GM23338 (cell line): ENCODE measurements at regions not wholly inside any gene's neighbourhood (a gene's known extent, or its start where the extent isn't known, plus 50 kb on each side); places are given as distances from the start of the nearest gene placed in this dataset.

ENCODE experiments used
- ATAC-seq: fragments of 200-7000 bp; cut with Tn5 transposase; 3 replicates; pipeline ENCODE4 v1.9.1; 2020
- DNase-seq: peaks from one replicate; pipeline ENCODE4 v3.0.0-alpha.2; 2015; ENCODE audit warnings: low spot score
- H2AFZ ChIP-seq: fragments of 200-600 bp; sonication (generic); 2 replicates; pipeline ENCODE4 v1.8.0; 2016; ENCODE audit warnings: antibody characterized with exemption, mild to moderate bottlenecking, moderate library complexity
- H3F3A ChIP-seq: fragments of 200-600 bp; sonication (generic); replicated peaks from 2 replicates; pipeline ENCODE4 v1.8.0; 2017; ENCODE audit warnings: antibody characterized with exemption, mixed run types, low read depth
- H3K27ac ChIP-seq: fragments of 200-600 bp; sonication (generic); 2 replicates; pipeline ENCODE4 v1.6.1; 2016; ENCODE audit warnings: low read depth
- H3K27me3 ChIP-seq: fragments of 200-600 bp; sonication (generic); 2 replicates; pipeline ENCODE4 v1.8.0; 2016; ENCODE audit warnings: mild to moderate bottlenecking, mixed run types, moderate library complexity; ENCODE audit not compliant: insufficient read depth
- H3K36me3 ChIP-seq: fragments of 200-600 bp; sonication (generic); 2 replicates; pipeline ENCODE4 v1.8.0; 2016; ENCODE audit warnings: mild to moderate bottlenecking; ENCODE audit not compliant: insufficient read depth
- H3K4me1 ChIP-seq: fragments of 200-600 bp; sonication (generic); 2 replicates; pipeline ENCODE4 v1.8.0; 2016; ENCODE audit warnings: mild to moderate bottlenecking, moderate library complexity; ENCODE audit not compliant: insufficient read depth
- H3K4me2 ChIP-seq: fragments of 200-600 bp; sonication (generic); 2 replicates; pipeline ENCODE4 v1.7.1; 2017; ENCODE audit warnings: mixed run types
- H3K4me3 ChIP-seq: fragments of 200-600 bp; sonication (generic); 2 replicates; pipeline ENCODE4 v1.6.1; 2016; ENCODE audit warnings: mixed run types
- H3K79me2 ChIP-seq: fragments of 200-600 bp; sonication (generic); replicated peaks from 2 replicates; pipeline ENCODE4 v1.8.0; 2017; ENCODE audit warnings: mild to moderate bottlenecking; ENCODE audit not compliant: insufficient read depth
- H3K9me2 ChIP-seq: fragments of 200-600 bp; sonication (generic); 2 replicates; pipeline ENCODE4 v1.8.0; 2017; ENCODE audit not compliant: insufficient read depth
- H4K20me1 ChIP-seq: fragments of 200-600 bp; sonication (generic); replicated peaks from 2 replicates; pipeline ENCODE4 v1.8.0; 2017; ENCODE audit warnings: mild to moderate bottlenecking; ENCODE audit not compliant: insufficient read depth
- H3K27ac Mint-ChIP-seq: 2 replicates; pipeline ENCODE4 v1.8.0; 2020; ENCODE audit warnings: inconsistent platforms, mild to moderate bottlenecking, moderate library complexity, mixed read lengths
- H3K27me3 Mint-ChIP-seq: 3 replicates; pipeline ENCODE4 v1.8.0; 2022; ENCODE audit warnings: low read depth, mild to moderate bottlenecking, moderate library complexity, mixed read lengths, inconsistent platforms; ENCODE audit not compliant: insufficient read depth, poor library complexity
- H3K36me3 Mint-ChIP-seq: 3 replicates; pipeline ENCODE4 v1.8.0; 2021; ENCODE audit warnings: low read depth, mild to moderate bottlenecking, inconsistent platforms, moderate library complexity, mixed read lengths
- H3K4me1 Mint-ChIP-seq: 3 replicates; pipeline ENCODE4 v1.8.0; 2020; ENCODE audit warnings: mild to moderate bottlenecking, inconsistent platforms, mixed read lengths
- H3K4me3 Mint-ChIP-seq: 3 replicates; pipeline ENCODE4 v1.8.0; 2021; ENCODE audit warnings: moderate library complexity, mild to moderate bottlenecking, inconsistent platforms, mixed read lengths
- H3K9me3 Mint-ChIP-seq: 3 replicates; pipeline ENCODE4 v1.8.0; 2020; ENCODE audit warnings: moderate library complexity, mild to moderate bottlenecking, inconsistent platforms, mixed read lengths
- CREB1 ChIP-seq: fragments of 250-450 bp; sonication (Bioruptor Pico); IDR thresholded peaks from 2 replicates; pipeline ENCODE4 v1.5.0; 2020; ENCODE audit warnings: low read depth, mild to moderate bottlenecking, moderate library complexity
- CTCF ChIP-seq, 2 experiments: fragments of 200-600 bp in 1 of 2; sonication (generic) in 1 of 2; conservative IDR thresholded peaks; 2 replicates each; pipeline versions ENCODE4 v1.5.1 to v1.6.1; 2016 to 2017; ENCODE audit warnings: antibody characterized with exemption in 2 of 2, low read depth in 2 of 2, mild to moderate bottlenecking in 2 of 2, moderate library complexity in 1 of 2
- ETS1 ChIP-seq: IDR thresholded peaks from 2 replicates; pipeline ENCODE4 v1.6.1; 2016; ENCODE audit warnings: antibody characterized with exemption
- EZH2 ChIP-seq: fragments of 200-600 bp; sonication (generic); IDR thresholded peaks from one replicate; pipeline ENCODE4 v1.8.0; 2017; ENCODE audit warnings: antibody characterized with exemption, mild to moderate bottlenecking, low read depth; ENCODE audit not compliant: unreplicated experiment
- EZH2phosphoT487 ChIP-seq: fragments of 200-600 bp; sonication (generic); IDR thresholded peaks from one replicate; pipeline ENCODE4 v1.8.1; 2018; ENCODE audit warnings: antibody characterized with exemption; ENCODE audit not compliant: unreplicated experiment
- JUNB ChIP-seq: IDR thresholded peaks from one replicate; pipeline ENCODE4 v1.6.1; 2016; ENCODE audit warnings: antibody characterized with exemption; ENCODE audit not compliant: unreplicated experiment
- NANOG ChIP-seq: IDR thresholded peaks from 2 replicates; pipeline ENCODE4 v1.6.1; 2016; ENCODE audit warnings: antibody characterized with exemption, borderline replicate concordance
- REST ChIP-seq: IDR thresholded peaks from one replicate; pipeline ENCODE4 v1.6.1; 2018; ENCODE audit warnings: antibody characterized with exemption; ENCODE audit not compliant: unreplicated experiment
- STAT1 ChIP-seq: IDR thresholded peaks from one replicate; pipeline ENCODE4 v1.6.1; 2016; ENCODE audit warnings: antibody characterized with exemption; ENCODE audit not compliant: unreplicated experiment
- ZNF114 ChIP-seq: fragments of 250-450 bp; sonication (Bioruptor Pico); IDR thresholded peaks from 2 replicates; pipeline ENCODE4 v1.5.0; 2020; ENCODE audit warnings: mild to moderate bottlenecking, moderate library complexity

- Mint-ChIP-seq H3K9me3 (no peaks in the 10 kb centered on the region), H3K27me3 (peaks cover 2% of the 10 kb centered on the region), H3K4me3 (no peak overlapping the region), H3K4me1 (peaks cover 4% of the 10 kb centered on the region), H3K36me3 (no peaks in the 10 kb centered on the region), H3K27ac (no peak overlapping the region)
- Histone ChIP-seq H3K4me2 (no peak overlapping the region), H3K27me3 (no peaks in the 10 kb centered on the region), H4K20me1 (no peaks in the 10 kb centered on the region), H3F3A (no peaks in the 10 kb centered on the region), H3K9me2 (no peaks in the 10 kb centered on the region), H3K4me3 (no peak overlapping the region), H2AFZ (no peak overlapping the region), H3K4me1 (no peaks in the 10 kb centered on the region; the same call in 1 of the 2 replicates), H3K79me2 (no peaks in the 10 kb centered on the region), H3K27ac (no peak overlapping the region), H3K36me3 (no peaks in the 10 kb centered on the region)
- TF ChIP-seq EZH2, result no peak
- no peak for TF ChIP-seq ZNF114 (CRISPR knock-in tag)
- no peak for TF ChIP-seq STAT1
- TF ChIP-seq CTCF (conservative IDR thresholded peaks at IDR 0.05; ENCODE audit: low read depth in 2 of 2), result no peak
- ATAC-seq, result no peak
- DNase-seq, result no peak
Observed at GRCh38 chr11:46212720-46213119, 64.7 kb upstream of the CREB3L1 start.

GRCh38 chr11:46210856-46211255, 66.6 kb upstream of the CREB3L1 start:
- Histone ChIP-seq H3K9me2 (no peaks in the 10 kb centered on the region), H3K27ac (no peak overlapping the region), H3K27me3 (no peaks in the 10 kb centered on the region), H3K36me3 (no peaks in the 10 kb centered on the region), H3K4me2 (no peak overlapping the region), H3F3A (no peaks in the 10 kb centered on the region), H2AFZ (no peak overlapping the region), H3K4me1 (no peaks in the 10 kb centered on the region; the same call in 1 of the 2 replicates), H3K4me3 (no peak overlapping the region), H4K20me1 (no peaks in the 10 kb centered on the region), H3K79me2 (no peaks in the 10 kb centered on the region)
- no peaks in the 10 kb centered on the region for H3K9me3 Mint-ChIP-seq
- H3K27ac Mint-ChIP-seq, result no peak overlapping the region
- peaks cover 2% of the 10 kb centered on the region for H3K27me3 Mint-ChIP-seq
- TF ChIP-seq JUNB, result no peak
- no peak for TF ChIP-seq STAT1
- no peak for TF ChIP-seq ETS1
- no peak for TF ChIP-seq REST
- no peak for TF ChIP-seq EZH2phosphoT487
- no peak for TF ChIP-seq NANOG
- TF ChIP-seq ZNF114 (CRISPR knock-in tag), result no peak
- TF ChIP-seq CREB1 (CRISPR knock-in tag), result no peak
- DNase-seq, result no peak
- H3K4me3 Mint-ChIP-seq, result no peak overlapping the region
- no peaks in the 10 kb centered on the region for H3K36me3 Mint-ChIP-seq
- no peak for ATAC-seq
- H3K4me1 Mint-ChIP-seq, result peaks cover 4% of the 10 kb centered on the region
